Epithelial cell of proximal tubule (primary cell): ENCODE measurements at regions not wholly inside any gene's neighbourhood (a gene's known extent, or its start where the extent isn't known, plus 50 kb on each side); places are given as distances from the start of the nearest gene placed in this dataset.

Experiments
- DNase-seq: peaks from one replicate; pipeline ENCODE4 v3.0.0-alpha.2; 2011; ENCODE audit warnings: low read depth
- H3K4me3 ChIP-seq: 2 replicates; pipeline ENCODE4 v1.5.1; 2011; ENCODE audit warnings: low read depth, mild to moderate bottlenecking, low read length
- CTCF ChIP-seq: conservative IDR thresholded peaks from 2 replicates; pipeline ENCODE4 v1.5.1; 2012; ENCODE audit warnings: low read depth, mild to moderate bottlenecking, low read length

GRCh38 chr16:14353340-14353739 lies 276.7 kb downstream of the PARN start:
- DNase-seq: no peak
- H3K4me3 ChIP-seq: no peak overlapping the region
- no peak for TF ChIP-seq CTCF

GRCh38 chr16:14351647-14352046 lies 278.4 kb downstream of the PARN start:
- DNase-seq: no peak
- no peak for TF ChIP-seq CTCF
- H3K4me3 ChIP-seq: no peak overlapping the region

DNA sequence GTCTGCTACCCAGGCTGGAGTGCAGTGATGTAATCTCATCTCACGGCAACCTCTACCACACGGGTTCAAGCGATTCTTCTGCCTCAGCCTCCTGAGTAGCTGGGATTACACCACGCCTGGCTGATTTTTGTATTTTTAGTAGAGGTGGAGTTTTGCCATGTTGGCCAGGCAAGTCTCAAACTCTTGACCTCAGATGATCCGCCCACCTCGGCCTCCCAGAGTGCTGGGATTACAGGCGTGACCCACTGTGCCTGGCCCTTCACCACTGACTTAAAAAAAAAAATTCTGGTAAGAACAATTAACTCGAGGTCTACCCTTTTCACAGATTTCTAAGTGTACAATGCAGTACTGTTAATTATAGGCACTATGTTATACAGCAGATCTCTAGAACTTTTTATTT lies 279.4 kb downstream of the PARN start:
- DNase-seq: no peak
- no peak overlapping the region for H3K4me3 ChIP-seq
- TF ChIP-seq CTCF: no peak

- no peak for TF ChIP-seq CTCF
- DNase-seq: no peak
- H3K4me3 ChIP-seq: no peak overlapping the region
Observed at GRCh38 chr16:14350081-14350480, 279.0 kb downstream of the MRTFB start.

GRCh38 chr16:14347706-14348105 lies 276.6 kb downstream of the MRTFB start:
- TF ChIP-seq CTCF: no peak
- DNase-seq: no peak
- H3K4me3 ChIP-seq: no peak overlapping the region

DNA sequence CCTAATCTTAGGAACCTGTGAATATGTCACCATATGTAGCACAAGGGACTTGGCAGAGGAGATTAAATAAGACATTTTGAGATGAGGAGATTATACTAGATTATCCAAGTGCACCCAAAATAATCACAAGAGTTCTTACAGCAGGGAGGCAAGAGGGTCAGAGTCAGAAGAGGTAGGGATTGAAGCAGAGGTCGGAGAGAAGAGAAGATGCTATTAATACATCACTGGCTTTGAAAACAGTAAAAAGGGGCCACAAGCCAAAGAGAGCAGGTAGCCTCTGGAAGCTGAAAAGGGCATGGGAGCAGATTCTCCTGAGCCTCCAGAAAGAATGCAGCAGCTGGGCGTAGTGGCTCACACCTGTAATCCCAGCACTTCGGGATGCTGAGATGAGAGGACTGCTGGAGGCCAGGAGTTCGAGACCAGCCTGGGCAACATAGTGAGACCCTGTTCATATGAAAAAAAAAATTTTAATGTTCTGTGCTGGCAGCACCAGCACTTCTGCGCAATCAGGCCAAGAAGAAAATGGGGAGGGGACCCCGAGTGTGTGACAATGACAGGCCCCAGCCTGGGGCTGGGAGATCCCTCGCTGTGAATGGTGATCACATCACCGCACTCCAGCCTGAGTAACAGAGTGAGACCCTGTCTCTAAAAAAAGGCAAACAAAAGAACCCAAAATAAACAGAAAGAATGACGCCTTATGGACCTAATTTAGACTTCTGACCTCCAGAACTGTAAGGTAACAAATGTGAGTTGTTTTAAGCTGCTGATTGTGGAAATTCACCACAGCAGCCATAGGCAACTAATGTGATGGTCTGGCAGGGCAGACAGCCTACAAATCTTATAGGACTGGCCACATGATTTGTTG lies 275.4 kb downstream of the MRTFB start:
- DNase-seq: no peak
- H3K4me3 ChIP-seq: no peak overlapping the region
- no peak for TF ChIP-seq CTCF

GRCh38 chr16:14345512-14346115 lies 274.5 kb downstream of the MRTFB start:
- no peak for TF ChIP-seq CTCF
- no peak for DNase-seq
- H3K4me3 ChIP-seq: no peak overlapping the region
